HCT116 (cell line): ENCODE measurements at regions not wholly inside any gene's neighbourhood (a gene's known extent, or its start where the extent isn't known, plus 50 kb on each side); places are given as distances from the start of the nearest gene placed in this dataset.

Experiments
- ATAC-seq: fragments of 200-7000 bp; cut with Tn5 transposase; 2 replicates; pipeline ENCODE4 v1.9.1; 2020; ENCODE audit warnings: mild to moderate bottlenecking, moderate library complexity
- BruUV-seq: library from RNA; stranded (reverse); fragments of 400-500 nt; replicated peaks from 2 replicates; lab custom pipeline; 2021; lab: Mats Ljungman, UMichigan
- CTCF ChIA-PET: fragments of 300-600 bp; sonication (Branson Sonifier 250); formaldehyde crosslinking; loops from one replicate; lab custom pipeline; 2021; ENCODE audit warnings: antibody characterized with exemption; lab: Charles Lee
- POLR2A ChIA-PET: fragments of 300-600, 350-600 bp; sonication (Branson Sonifier 250); formaldehyde crosslinking; loops from one replicate; lab custom pipeline; 2021; ENCODE audit warnings: antibody characterized with exemption; lab: Charles Lee
- RAD21 ChIA-PET, 2 experiments: fragments of 300-600 bp; sonication (Branson Sonifier 250); formaldehyde crosslinking; loops; one replicate each; lab custom pipeline; 2023; ENCODE audit warnings: low total read pairs in 2 of 2; ENCODE audit not compliant: uncharacterized antibody in 2 of 2, unreplicated experiment in 2 of 2, low non-redundant PET in 1 of 2; lab: Charles Lee
- DNase-seq: peaks from one replicate; pipeline ENCODE4 v3.0.0-alpha.2; 2010; ENCODE audit warnings: low read depth, low spot score
- H2AFZ ChIP-seq: fragments of 200-600 bp; shearing (Covaris generic), sonication (generic); 2 replicates; pipeline ENCODE4 v1.6.1; 2017; ENCODE audit warnings: low read depth, mixed run types, mixed read lengths, antibody characterized with exemption, low read length; ENCODE audit not compliant: poor library complexity, severe bottlenecking
- H3K27ac ChIP-seq: 2 replicates; pipeline ENCODE4 v1.5.1; 2012; ENCODE audit warnings: low read depth, low read length
- H3K27me3 ChIP-seq: fragments of 200-600 bp; sonication (generic); 2 replicates; pipeline ENCODE4 v1.6.1; 2016; ENCODE audit warnings: mixed run types, low read length, mixed read lengths; ENCODE audit not compliant: insufficient read depth
- H3K36me3 ChIP-seq, 2 experiments: fragments of 200-500 bp in 1 of 2; fragments of 200-600 bp in 1 of 2; sonication (Bioruptor generic) in 1 of 2; sonication (generic) in 1 of 2; 2 replicates each; pipeline versions ENCODE4 v1.5.1 to v1.6.1; 2014 to 2016; ENCODE audit warnings: low read length in 2 of 2, inconsistent platforms in 1 of 2, mixed read lengths in 1 of 2, mixed run types in 1 of 2; ENCODE audit not compliant: insufficient read depth in 2 of 2, control insufficient read depth in 1 of 2
- H3K4me1 ChIP-seq, 2 experiments: fragments of 200-600 bp in 1 of 2; sonication (generic) in 1 of 2; 2 replicates each; pipeline versions ENCODE4 v1.5.1 to v1.6.1; 2012 to 2017; ENCODE audit warnings: low read length in 2 of 2, inconsistent platforms in 1 of 2, mild to moderate bottlenecking in 1 of 2, mixed read lengths in 1 of 2, mixed run types in 1 of 2, moderate library complexity in 1 of 2; ENCODE audit not compliant: insufficient read depth in 2 of 2, control insufficient read depth in 1 of 2
- H3K4me2 ChIP-seq: fragments of 200-600 bp; sonication (generic); 2 replicates; pipeline ENCODE4 v1.6.1; 2017; ENCODE audit warnings: mixed run types, low read length, mixed read lengths
- H3K4me3 ChIP-seq, 2 experiments: fragments of 200-600 bp in 1 of 2; sonication (generic) in 1 of 2; replicated peaks in 1 of 2; 2 replicates each; pipeline ENCODE4 v1.5.1; 2011 to 2016; ENCODE audit warnings: low read length in 2 of 2, control low read depth in 1 of 2, low read depth in 1 of 2, mild to moderate bottlenecking in 1 of 2, mixed read lengths in 1 of 2, mixed run types in 1 of 2
- H3K79me2 ChIP-seq: fragments of 200-600 bp; sonication (generic); 2 replicates; pipeline ENCODE4 v1.6.1; 2017; ENCODE audit warnings: mild to moderate bottlenecking, mixed run types, low read length, moderate library complexity, mixed read lengths; ENCODE audit not compliant: insufficient read depth
- H3K9ac ChIP-seq: fragments of 200-600 bp; sonication (generic); 2 replicates; pipeline ENCODE4 v1.6.1; 2016; ENCODE audit warnings: low read length, mixed read lengths
- H3K9me2 ChIP-seq: fragments of 200-600 bp; sonication (generic), shearing (Covaris generic); 2 replicates; pipeline ENCODE4 v1.6.1; 2017; ENCODE audit warnings: mixed run types, mild to moderate bottlenecking, moderate library complexity; ENCODE audit not compliant: insufficient read depth
- H3K9me3 ChIP-seq, 2 experiments: fragments of 200-500 bp in 1 of 2; fragments of 200-600 bp in 1 of 2; sonication (Bioruptor generic) in 1 of 2; sonication (generic) in 1 of 2; 2 replicates each; pipeline ENCODE4 v1.6.1; 2014 to 2017; ENCODE audit warnings: low read length in 2 of 2, mixed read lengths in 2 of 2, inconsistent platforms in 1 of 2, low read depth in 1 of 2, mild to moderate bottlenecking in 1 of 2, mixed run types in 1 of 2, moderate library complexity in 1 of 2; ENCODE audit not compliant: control insufficient read depth in 1 of 2, insufficient read depth in 1 of 2
- H4K20me1 ChIP-seq: fragments of 200-600 bp; sonication (generic), shearing (Covaris generic); 2 replicates; pipeline ENCODE4 v1.6.1; 2017; ENCODE audit warnings: mixed run types, mild to moderate bottlenecking, moderate library complexity; ENCODE audit not compliant: insufficient read depth
- ATF3 ChIP-seq: IDR thresholded peaks from 2 replicates; pipeline ENCODE4 v1.6.1; 2012
- CTCF ChIP-seq, 3 experiments: fragments of 200-600 bp in 1 of 3; sonication (generic) in 1 of 3; IDR thresholded peaks in 2 of 3; conservative IDR thresholded peaks in 1 of 3; 2 replicates each; pipeline ENCODE4 v1.5.1; 2012 to 2017; ENCODE audit warnings: low read depth in 2 of 3, low read length in 2 of 3, antibody characterized with exemption in 1 of 3, borderline replicate concordance in 1 of 3, control low read depth in 1 of 3, mild to moderate bottlenecking in 1 of 3, mixed read lengths in 1 of 3, mixed run types in 1 of 3, moderate library complexity in 1 of 3; ENCODE audit not compliant: insufficient read depth in 1 of 3
- EGR1 ChIP-seq: IDR thresholded peaks from 2 replicates; pipeline ENCODE4 v1.6.1; 2012; ENCODE audit warnings: low read depth
- ELF1 ChIP-seq: IDR thresholded peaks from 2 replicates; pipeline ENCODE4 v1.6.1; 2012; ENCODE audit warnings: low read depth, borderline replicate concordance
- EZH2 ChIP-seq: fragments of 200-600 bp; sonication (generic); IDR thresholded peaks from 2 replicates; pipeline ENCODE4 v1.6.1; 2017; ENCODE audit warnings: antibody characterized with exemption, mixed run types
- FOSL1 ChIP-seq: IDR thresholded peaks from 2 replicates; pipeline ENCODE4 v1.6.1; 2012; ENCODE audit warnings: low read depth
- RAD21 ChIP-seq: IDR thresholded peaks from 2 replicates; pipeline ENCODE4 v1.6.1; 2012; ENCODE audit warnings: low read depth, mild to moderate bottlenecking
- SIN3A ChIP-seq: IDR thresholded peaks from 2 replicates; pipeline ENCODE4 v1.6.1; 2012; ENCODE audit warnings: low read depth
- SP1 ChIP-seq: IDR thresholded peaks from 2 replicates; pipeline ENCODE4 v1.6.1; 2012; ENCODE audit warnings: low read depth
- YY1 ChIP-seq: IDR thresholded peaks from 2 replicates; pipeline ENCODE4 v1.6.1; 2011; ENCODE audit warnings: low read length, low read depth, moderate library complexity, mild to moderate bottlenecking; ENCODE audit not compliant: insufficient replicate concordance; ENCODE audit errors: extremely low read depth
- ZNF274 ChIP-seq: fragments of 200-500 bp; sonication (Bioruptor generic); IDR thresholded peaks from 2 replicates; pipeline ENCODE4 v1.6.1; 2014; ENCODE audit warnings: mild to moderate bottlenecking, low read depth, low read length, inconsistent platforms
- intact Hi-C: fragments of 100-400 bp; cut with micrococcal nuclease; formaldehyde crosslinking; loops from 2 replicates; pipeline ENCODE4 v1.10.0; 2022

- Histone ChIP-seq H3K4me3 (no peak overlapping the region), H3K9me2 (no peaks in the 10 kb centered on the region), H3K36me3 (no peaks in the 10 kb centered on the region), H3K27me3 (peaks cover 51% of the 10 kb centered on the region), H3K4me1 (no peaks in the 10 kb centered on the region), H3K9me3 (no peaks in the 10 kb centered on the region), H3K9ac (no peak overlapping the region), H3K27ac (no peak overlapping the region), H2AFZ (no peak overlapping the region), H4K20me1 (no peaks in the 10 kb centered on the region), H3K79me2 (no peaks in the 10 kb centered on the region), H3K4me2 (no peak overlapping the region)
- BruUV-seq: no TSS peak
- CTCF ChIA-PET: no interaction called here
- TF ChIP-seq ELF1 (no peak), SP1 (no peak), EZH2 (no peak), FOSL1 (no peak), SIN3A (no peak), RAD21 (no peak), ZNF274 (no peak), ATF3 (no peak)
- POLR2A ChIA-PET: no interaction called here
- intact Hi-C loops: no loop called here
- ATAC-seq (no peak), DNase-seq (no peak)
- RAD21 ChIA-PET: no interaction called here
Measured at GRCh38 chr2:65878011-65878340, 445.6 kb upstream of the SPRED2 start.

GRCh38 chr2:65877331-65878010 is 445.1 kb upstream of the SPRED2 start:
- BruUV-seq: no TSS peak
- H2AFZ ChIP-seq: no peak overlapping the region
- DNase-seq: no peak

More at GRCh38 chr2:65877331-65878010, 445.1 kb upstream of the SPRED2 start:
- Histone ChIP-seq H3K4me1 (no peaks in the 10 kb centered on the region), H3K9me3 (no peaks in the 10 kb centered on the region), H3K9ac (no peak overlapping the region), H4K20me1 (no peaks in the 10 kb centered on the region), H3K27me3 (peaks cover 54% of the 10 kb centered on the region), H3K4me3 (no peak overlapping the region), H3K27ac (no peak overlapping the region), H3K9me2 (no peaks in the 10 kb centered on the region), H3K4me2 (no peak overlapping the region), H3K79me2 (no peaks in the 10 kb centered on the region), H3K36me3 (no peaks in the 10 kb centered on the region)
- ATAC-seq: no peak
- intact Hi-C loops: no loop called here
- ChIA-PET RAD21 (no interaction called here), CTCF (no interaction called here), POLR2A (no interaction called here)
- no peak for TF ChIP-seq EGR1
- no peak for TF ChIP-seq SIN3A
- TF ChIP-seq YY1: no peak
- no peak for TF ChIP-seq CTCF (IDR thresholded peaks at IDR 0.05 in 2 of 3, conservative IDR thresholded peaks at IDR 0.05 in 1 of 3; ENCODE audit: borderline replicate concordance in 1 of 3, insufficient read depth in 1 of 3, low read depth in 2 of 3, low read length in 2 of 3)
